ENCODE measurements at regions not wholly inside any gene's neighbourhood (a gene's known extent, or its start where the extent isn't known, plus 50 kb on each side); places are given as distances from the start of the nearest gene placed in this dataset.

DNA sequence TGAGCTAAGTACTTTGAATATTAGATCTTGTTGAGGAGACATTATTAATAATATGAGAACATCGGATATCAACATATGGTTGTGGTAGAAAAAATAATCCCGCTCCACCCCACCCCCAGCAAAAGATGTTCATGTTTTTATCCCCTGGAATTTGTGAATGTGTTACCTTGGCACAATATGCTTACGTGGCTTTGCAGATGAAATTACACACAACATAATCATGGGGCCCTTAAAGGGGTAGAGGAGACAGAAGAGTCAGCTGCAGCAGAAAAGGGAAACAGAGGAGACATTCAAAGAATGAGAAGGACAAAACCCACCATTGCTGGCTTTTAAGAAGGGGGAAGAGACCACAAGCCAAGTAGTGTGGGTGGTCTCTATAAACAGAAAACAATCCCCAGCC lies 104.1 kb downstream of the SEC16B start:
- H3K4me3 ChIP-seq = no peak overlapping the region
- DNase-seq = no peak
- no peaks in the 10 kb centered on the region for H3K4me1 ChIP-seq
- no peaks in the 10 kb centered on the region for H3K9me3 ChIP-seq
- TF ChIP-seq POLR2AphosphoS5 (IDR thresholded peaks at IDR 0.05) (no peak), EP300 (IDR thresholded peaks at IDR 0.05) (no peak), POLR2A (IDR thresholded peaks at IDR 0.05) (no peak)
- TF ChIP-seq, protein P1, sequence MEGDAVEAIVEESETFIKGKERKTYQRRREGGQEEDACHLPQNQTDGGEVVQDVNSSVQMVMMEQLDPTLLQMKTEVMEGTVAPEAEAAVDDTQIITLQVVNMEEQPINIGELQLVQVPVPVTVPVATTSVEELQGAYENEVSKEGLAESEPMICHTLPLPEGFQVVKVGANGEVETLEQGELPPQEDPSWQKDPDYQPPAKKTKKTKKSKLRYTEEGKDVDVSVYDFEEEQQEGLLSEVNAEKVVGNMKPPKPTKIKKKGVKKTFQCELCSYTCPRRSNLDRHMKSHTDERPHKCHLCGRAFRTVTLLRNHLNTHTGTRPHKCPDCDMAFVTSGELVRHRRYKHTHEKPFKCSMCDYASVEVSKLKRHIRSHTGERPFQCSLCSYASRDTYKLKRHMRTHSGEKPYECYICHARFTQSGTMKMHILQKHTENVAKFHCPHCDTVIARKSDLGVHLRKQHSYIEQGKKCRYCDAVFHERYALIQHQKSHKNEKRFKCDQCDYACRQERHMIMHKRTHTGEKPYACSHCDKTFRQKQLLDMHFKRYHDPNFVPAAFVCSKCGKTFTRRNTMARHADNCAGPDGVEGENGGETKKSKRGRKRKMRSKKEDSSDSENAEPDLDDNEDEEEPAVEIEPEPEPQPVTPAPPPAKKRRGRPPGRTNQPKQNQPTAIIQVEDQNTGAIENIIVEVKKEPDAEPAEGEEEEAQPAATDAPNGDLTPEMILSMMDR (IDR thresholded peaks at IDR 0.05) = no peak
- intact Hi-C loops (cut with DNase I) = no loop called here
- H3K27ac ChIP-seq = no peak overlapping the region
- no peaks in the 10 kb centered on the region for H3K36me3 ChIP-seq
- WGBS, 2 donors = 85 to 86% methylated on average over 3 of the region's 3 CpGs
- H3K27me3 ChIP-seq = no peaks in the 10 kb centered on the region

DNA sequence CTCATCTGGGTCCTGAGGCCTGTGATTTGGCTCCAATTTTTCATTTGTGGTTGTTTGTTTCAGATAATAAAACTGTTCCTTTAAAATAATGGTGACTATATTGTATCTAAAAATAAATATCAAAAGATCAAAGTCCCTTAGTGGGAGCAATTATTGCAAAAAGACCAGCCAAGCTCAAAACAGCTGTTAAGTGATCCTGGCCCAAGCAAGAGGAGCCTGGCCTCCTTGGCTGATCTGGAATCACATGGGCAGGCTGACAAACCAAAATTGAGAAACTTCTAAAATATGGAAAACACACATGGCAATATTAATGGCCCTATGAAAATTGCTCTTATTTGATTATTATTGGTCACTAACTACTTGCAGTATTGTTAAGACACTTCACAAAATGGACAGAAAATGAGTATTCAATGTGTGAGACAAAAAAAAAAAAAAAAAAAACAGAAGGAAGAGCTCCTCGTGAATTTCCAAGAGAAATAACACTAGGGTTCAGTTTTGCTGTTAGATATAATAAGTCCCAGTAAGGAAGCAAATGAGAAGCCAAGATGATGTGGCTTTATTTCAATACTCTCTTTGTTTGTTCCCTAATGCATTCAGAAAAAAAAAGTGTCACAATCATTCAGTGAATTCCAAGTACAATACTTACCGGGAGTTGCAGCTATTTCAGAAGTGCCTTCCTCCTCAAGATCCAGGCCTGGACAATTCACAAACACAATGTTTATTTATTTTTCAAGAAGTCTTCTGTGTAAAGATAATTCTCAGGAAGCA lies 105.1 kb downstream of the SEC16B start:
- Histone ChIP-seq H3K9me3 (no peaks in the 10 kb centered on the region), H3K36me3 (no peaks in the 10 kb centered on the region), H3K27ac (no peak overlapping the region), H3K4me3 (no peak overlapping the region), H3K27me3 (no peaks in the 10 kb centered on the region), H3K4me1 (no peaks in the 10 kb centered on the region)
- WGBS, 2 donors = 9 to 31% methylated on average over 2 of the region's 2 CpGs
- no peak for DNase-seq
- TF ChIP-seq POLR2AphosphoS5 (IDR thresholded peaks at IDR 0.05) (no peak), POLR2A (IDR thresholded peaks at IDR 0.05) (no peak), EP300 (IDR thresholded peaks at IDR 0.05) (no peak)
- TF ChIP-seq, protein P1 (IDR thresholded peaks at IDR 0.05) = no peak
- intact Hi-C loops (cut with DNase I) = no loop called here

DNA sequence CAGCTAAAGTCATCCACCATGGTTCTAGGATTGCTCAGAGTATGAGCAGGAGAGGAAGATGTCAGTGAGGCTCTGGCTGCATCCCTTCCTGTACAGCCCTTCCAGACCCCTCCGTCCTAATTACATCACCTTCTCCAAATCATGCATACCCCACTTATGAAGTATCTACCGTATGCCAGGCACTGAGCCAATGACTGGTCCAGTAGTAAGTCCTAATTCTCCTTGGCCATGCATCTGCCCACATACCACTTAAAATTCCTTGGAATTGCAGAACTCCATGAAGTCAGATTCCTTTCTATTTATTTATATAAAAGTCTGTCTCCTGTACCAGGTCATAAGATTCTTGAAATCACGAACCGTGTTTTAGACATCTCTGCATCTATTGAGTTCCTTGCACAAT lies 106.1 kb downstream of the SEC16B start:
- Histone ChIP-seq H3K4me1 (peaks cover 0 to 1% (median under 1%) of the 10 kb centered on the region in 4 donors), H3K9me3 (no peaks in the 10 kb centered on the region), H3K4me3 (no peak overlapping the region), H3K27me3 (no peaks in the 10 kb centered on the region), H3K36me3 (no peaks in the 10 kb centered on the region), H3K27ac (no peak overlapping the region)
- WGBS, 2 donors = 86 to 96% methylated on average over 4 of the region's 4 CpGs
- DNase-seq = no peak
- intact Hi-C loops (cut with DNase I) = no loop called here
- TF ChIP-seq POLR2A (IDR thresholded peaks at IDR 0.05) (no peak), POLR2AphosphoS5 (IDR thresholded peaks at IDR 0.05) (no peak), EP300 (IDR thresholded peaks at IDR 0.05) (no peak)
- TF ChIP-seq, protein P1 (IDR thresholded peaks at IDR 0.05) = no peak

DNA sequence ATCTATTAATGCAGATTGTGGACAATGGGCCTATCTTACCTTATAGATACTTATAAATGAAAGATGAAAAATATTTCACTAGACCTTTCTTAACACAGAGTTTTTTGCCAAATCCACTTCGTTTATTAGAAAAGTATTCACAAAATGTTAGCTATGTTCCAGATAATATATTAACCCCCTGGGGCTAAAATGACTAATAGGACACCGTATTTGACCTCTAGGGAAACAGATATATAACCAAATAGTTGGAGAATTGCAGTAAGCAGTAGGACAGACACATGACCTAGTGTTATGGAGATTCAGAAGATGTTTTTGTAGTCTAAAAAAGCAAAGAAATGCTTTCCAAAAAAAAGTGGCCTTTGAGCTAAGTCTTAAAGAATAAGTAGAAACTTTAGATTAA lies 106.9 kb downstream of the SEC16B start:
- WGBS, 2 donors = 74 to 80% methylated on average over 2 of the region's 2 CpGs

More for the DNA sequence above, 106.9 kb downstream of the SEC16B start:
- no peaks in the 10 kb centered on the region for H3K36me3 ChIP-seq
- TF ChIP-seq POLR2AphosphoS5 (IDR thresholded peaks at IDR 0.05) (no peak), EP300 (IDR thresholded peaks at IDR 0.05) (no peak), POLR2A (IDR thresholded peaks at IDR 0.05) (no peak)
- TF ChIP-seq, protein P1 (IDR thresholded peaks at IDR 0.05) = no peak
- H3K27ac ChIP-seq = no peak overlapping the region
- no peaks in the 10 kb centered on the region for H3K9me3 ChIP-seq
- H3K4me1 ChIP-seq = peaks cover 0 to 10% (median 5%) of the 10 kb centered on the region in 4 donors
- DNase-seq = no peak
- no peaks in the 10 kb centered on the region for H3K27me3 ChIP-seq
- H3K4me3 ChIP-seq = no peak overlapping the region
- intact Hi-C loops (cut with DNase I) = no loop called here
